Neural cell (in vitro differentiated cells): ENCODE measurements at regions not wholly inside any gene's neighbourhood (a gene's known extent, or its start where the extent isn't known, plus 50 kb on each side); places are given as distances from the start of the nearest gene placed in this dataset.

Experiments used
- H2AFZ ChIP-seq: fragments of 200-600, 300-800 bp; sonication (generic), shearing (Covaris generic); 2 replicates; pipeline ENCODE4 v1.6.0; 2014; ENCODE audit warnings: low read depth, mild to moderate bottlenecking, antibody characterized with exemption, low read length, moderate library complexity
- H3F3A ChIP-seq: fragments of 200-600 bp; shearing (Covaris generic); 2 replicates; pipeline ENCODE4 v1.6.1; 2016; ENCODE audit warnings: mild to moderate bottlenecking, moderate library complexity, mixed read lengths, antibody characterized with exemption, low read length; ENCODE audit not compliant: insufficient read depth, poor library complexity, severe bottlenecking
- H3K27ac ChIP-seq: fragments of 200-600, 300-800 bp; sonication (generic), shearing (Covaris generic); 2 replicates; pipeline ENCODE4 v1.5.1; 2014; ENCODE audit warnings: mild to moderate bottlenecking, low read length, moderate library complexity
- H3K27me3 ChIP-seq: fragments of 300-800, 200-600 bp; sonication (generic), shearing (Covaris generic); 2 replicates; pipeline ENCODE4 v1.6.0; 2014; ENCODE audit warnings: mild to moderate bottlenecking, low read depth, low read length, moderate library complexity; ENCODE audit not compliant: insufficient read depth
- H3K36me3 ChIP-seq: fragments of 300-800, 200-600 bp; sonication (generic), shearing (Covaris generic); 2 replicates; pipeline ENCODE4 v1.5.1; 2014; ENCODE audit warnings: mild to moderate bottlenecking, antibody characterized with exemption, low read length, moderate library complexity; ENCODE audit not compliant: insufficient read depth
- H3K4me2 ChIP-seq: fragments of 300-800, 200-600 bp; sonication (generic), shearing (Covaris generic); 2 replicates; pipeline ENCODE4 v1.6.0; 2014; ENCODE audit warnings: mild to moderate bottlenecking, low read length
- H3K4me3 ChIP-seq: fragments of 300-800, 200-600 bp; sonication (generic), shearing (Covaris generic); 2 replicates; pipeline ENCODE4 v1.5.1; 2014; ENCODE audit warnings: mild to moderate bottlenecking, low read length, moderate library complexity
- H3K79me2 ChIP-seq: fragments of 200-600 bp; shearing (Covaris generic); replicated peaks from 2 replicates; pipeline ENCODE4 v1.6.0; 2014; ENCODE audit warnings: mild to moderate bottlenecking, low read length, moderate library complexity; ENCODE audit not compliant: insufficient read depth
- H3K9ac ChIP-seq: fragments of 300-800, 200-600 bp; sonication (generic), shearing (Covaris generic); 2 replicates; pipeline ENCODE4 v1.6.1; 2016; ENCODE audit warnings: mild to moderate bottlenecking, low read length, mixed read lengths
- H3K9me2 ChIP-seq: fragments of 200-600 bp; shearing (Covaris generic); 2 replicates; pipeline ENCODE4 v1.6.1; 2016; ENCODE audit warnings: mild to moderate bottlenecking, low read length, mixed read lengths; ENCODE audit not compliant: insufficient read depth
- H3K9me3 ChIP-seq: fragments of 200-600, 300-800 bp; sonication (generic), shearing (Covaris generic); 2 replicates; pipeline ENCODE4 v1.6.1; 2016; ENCODE audit warnings: mild to moderate bottlenecking, mixed run types, low read length, moderate library complexity, mixed read lengths
- H4K20me1 ChIP-seq: fragments of 200-600 bp; shearing (Covaris generic); 2 replicates; pipeline ENCODE4 v1.6.1; 2016; ENCODE audit warnings: mild to moderate bottlenecking, mixed run types; ENCODE audit not compliant: insufficient read depth
- CTCF ChIP-seq: fragments of 450-650 bp; IDR thresholded peaks from 2 replicates; pipeline ENCODE4 v1.5.1; 2014; ENCODE audit warnings: antibody characterized with exemption, mild to moderate bottlenecking, moderate library complexity; ENCODE audit not compliant: poor library complexity, severe bottlenecking
- EP300 ChIP-seq: fragments of 450-650 bp; conservative IDR thresholded peaks from 2 replicates; pipeline ENCODE4 v1.6.1; 2014; ENCODE audit warnings: antibody characterized with exemption, mild to moderate bottlenecking, moderate library complexity; ENCODE audit not compliant: poor library complexity, severe bottlenecking
- EZH2 ChIP-seq: fragments of 200-600, 300-800 bp; shearing (Covaris generic), sonication (generic); IDR thresholded peaks from 2 replicates; pipeline ENCODE4 v1.6.1; 2014; ENCODE audit warnings: antibody characterized with exemption, low read length, borderline replicate concordance, mild to moderate bottlenecking; ENCODE audit not compliant: insufficient read depth, poor library complexity, severe bottlenecking
- MXI1 ChIP-seq: fragments of 450-650 bp; conservative IDR thresholded peaks from 2 replicates; pipeline ENCODE4 v1.6.1; 2014; ENCODE audit warnings: antibody characterized with exemption, mild to moderate bottlenecking; ENCODE audit not compliant: poor library complexity, severe bottlenecking
- POLR2AphosphoS5 ChIP-seq: IDR thresholded peaks from 2 replicates; pipeline ENCODE4 v1.6.1; 2012
- RAD21 ChIP-seq: fragments of 450-650 bp; conservative IDR thresholded peaks from 2 replicates; pipeline ENCODE4 v1.6.1; 2014; ENCODE audit warnings: antibody characterized with exemption, mild to moderate bottlenecking, moderate library complexity
- REST ChIP-seq: IDR thresholded peaks from 2 replicates; pipeline ENCODE4 v1.6.1; 2012; ENCODE audit warnings: borderline replicate concordance
- SMC3 ChIP-seq: fragments of 450-650 bp; conservative IDR thresholded peaks from 2 replicates; pipeline ENCODE4 v1.6.1; 2014; ENCODE audit warnings: antibody characterized with exemption, mild to moderate bottlenecking, moderate library complexity; ENCODE audit not compliant: poor library complexity
- TAF1 ChIP-seq: IDR thresholded peaks from 2 replicates; pipeline ENCODE4 v1.6.1; 2012; ENCODE audit warnings: low read depth

GRCh38 chr1:87600055-87600850 lies 271.6 kb downstream of the LMO4 start:
- H3K4me2 ChIP-seq, result no peak overlapping the region
- TF ChIP-seq EP300 (no peak), SMC3 (no peak), EZH2 (no peak), MXI1 (no peak), CTCF (no peak), TAF1 (no peak), REST (no peak), RAD21 (no peak)

GRCh38 chr1:87600854-87601253 lies 272.2 kb downstream of the LMO4 start:
- no peak overlapping the region for H3K4me2 ChIP-seq
- H2AFZ ChIP-seq, result no peak overlapping the region
- H4K20me1 ChIP-seq, result no peaks in the 10 kb centered on the region
- no peaks in the 10 kb centered on the region for H3K79me2 ChIP-seq
- no peaks in the 10 kb centered on the region for H3K27me3 ChIP-seq
- H3F3A ChIP-seq, result peaks cover 15% of the 10 kb centered on the region
- no peak for TF ChIP-seq RAD21
- TF ChIP-seq SMC3, result no peak
- TF ChIP-seq REST, result no peak
- no peak for TF ChIP-seq MXI1
- TF ChIP-seq EZH2, result no peak
- TF ChIP-seq POLR2AphosphoS5, result no peak
- TF ChIP-seq EP300, result no peak
- TF ChIP-seq CTCF, result no peak
- no peak for TF ChIP-seq TAF1
- H3K36me3 ChIP-seq, result no peaks in the 10 kb centered on the region
- no peak overlapping the region for H3K9ac ChIP-seq
- H3K27ac ChIP-seq, result no peak overlapping the region
- H3K9me3 ChIP-seq, result no peaks in the 10 kb centered on the region
- no peak overlapping the region for H3K4me3 ChIP-seq
- no peaks in the 10 kb centered on the region for H3K9me2 ChIP-seq

More at GRCh38 chr1:87600055-87600850, 271.6 kb downstream of the LMO4 start:
- Histone ChIP-seq H3F3A (peaks cover 15% of the 10 kb centered on the region), H3K27me3 (no peaks in the 10 kb centered on the region), H3K79me2 (no peaks in the 10 kb centered on the region), H3K9me3 (no peaks in the 10 kb centered on the region), H3K9ac (no peak overlapping the region), H2AFZ (no peak overlapping the region), H4K20me1 (no peaks in the 10 kb centered on the region), H3K36me3 (no peaks in the 10 kb centered on the region), H3K4me3 (no peak overlapping the region), H3K9me2 (no peaks in the 10 kb centered on the region), H3K27ac (no peak overlapping the region)
